ENCODE measurements at regions not wholly inside any gene's neighbourhood (a gene's known extent, or its start where the extent isn't known, plus 50 kb on each side); places are given as distances from the start of the nearest gene placed in this dataset.
A peak's percentile ranks its signal among the peaks of the same experiment; 100 is the strongest.

GRCh38 chr19:29457413-29457812 lies 68.4 kb upstream of the VSTM2B start:
- TF ChIP-seq POLR2AphosphoS5 (IDR thresholded peaks at IDR 0.05): no peak
- TF ChIP-seq CTCF (IDR thresholded peaks at IDR 0.05): no peak
- TF ChIP-seq POLR2A (IDR thresholded peaks at IDR 0.05): no peak
- no peak for TF ChIP-seq EP300 (IDR thresholded peaks at IDR 0.05)

GRCh38 chr19:29467824-29468401 lies 57.9 kb upstream of the VSTM2B start:
- Histone ChIP-seq H3K27ac (no peak overlapping the region), H3K9me3 (peaks cover 0 to 14% (median 8%) of the 10 kb centered on the region in 4 donors), H3K4me3 (no peak overlapping the region), H3K4me1 (no peaks in the 10 kb centered on the region), H3K36me3 (no peaks in the 10 kb centered on the region), H3K27me3 (peaks cover 0 to 4% (median 0%) of the 10 kb centered on the region in 3 donors)
- DNase-seq: peak in 1 of 2 donors; percentile 36
- intact Hi-C loops (cut with DNase I; ENCODE audit: low total_unique reads): no loop called here
- WGBS, 5 donors: 59 to 65% (median 62%) methylated on average over 5 of the region's 5 CpGs
- TF ChIP-seq POLR2A (IDR thresholded peaks at IDR 0.05) (no peak), CTCF (IDR thresholded peaks at IDR 0.05) (no peak), EP300 (IDR thresholded peaks at IDR 0.05) (no peak), POLR2AphosphoS5 (IDR thresholded peaks at IDR 0.05) (no peak)

More at GRCh38 chr19:29457413-29457812, 68.4 kb upstream of the VSTM2B start:
- H3K27me3 ChIP-seq: peaks cover 0 to 6% (median 0%) of the 10 kb centered on the region in 3 donors
- H3K9me3 ChIP-seq: peaks cover 0 to 23% (median 15%) of the 10 kb centered on the region in 4 donors
- 67 to 87% (median 74%) methylated on average over 1 of the region's 1 CpG for WGBS, 5 donors
- no peak overlapping the region for H3K4me3 ChIP-seq
- H3K27ac ChIP-seq: no peak overlapping the region
- no peak for DNase-seq
- no peaks in the 10 kb centered on the region for H3K4me1 ChIP-seq
- no peaks in the 10 kb centered on the region for H3K36me3 ChIP-seq
- intact Hi-C loops (cut with DNase I; ENCODE audit: low total_unique reads): no loop called here

GRCh38 chr19:29475469-29475868 lies 50.3 kb upstream of the VSTM2B start:
- TF ChIP-seq POLR2A (IDR thresholded peaks at IDR 0.05) (no peak), CTCF (IDR thresholded peaks at IDR 0.05) (no peak), POLR2AphosphoS5 (IDR thresholded peaks at IDR 0.05) (no peak), EP300 (IDR thresholded peaks at IDR 0.05) (no peak)
- intact Hi-C loops (cut with DNase I; ENCODE audit: low total_unique reads): no loop called here
- Histone ChIP-seq H3K36me3 (no peaks in the 10 kb centered on the region), H3K4me3 (no peak overlapping the region), H3K27me3 (peaks cover 0 to 36% (median 0%) of the 10 kb centered on the region in 3 donors), H3K9me3 (peaks cover 0 to 11% (median 7%) of the 10 kb centered on the region in 4 donors), H3K27ac (no peak overlapping the region), H3K4me1 (no peaks in the 10 kb centered on the region)
- DNase-seq: no peak
- WGBS, 5 donors: 76 to 81% (median 79%) methylated on average over 12 of the region's 12 CpGs
